ENCODE measurements at regions not wholly inside any gene's neighbourhood (a gene's known extent, or its start where the extent isn't known, plus 50 kb on each side); places are given as distances from the start of the nearest gene placed in this dataset.

DNA sequence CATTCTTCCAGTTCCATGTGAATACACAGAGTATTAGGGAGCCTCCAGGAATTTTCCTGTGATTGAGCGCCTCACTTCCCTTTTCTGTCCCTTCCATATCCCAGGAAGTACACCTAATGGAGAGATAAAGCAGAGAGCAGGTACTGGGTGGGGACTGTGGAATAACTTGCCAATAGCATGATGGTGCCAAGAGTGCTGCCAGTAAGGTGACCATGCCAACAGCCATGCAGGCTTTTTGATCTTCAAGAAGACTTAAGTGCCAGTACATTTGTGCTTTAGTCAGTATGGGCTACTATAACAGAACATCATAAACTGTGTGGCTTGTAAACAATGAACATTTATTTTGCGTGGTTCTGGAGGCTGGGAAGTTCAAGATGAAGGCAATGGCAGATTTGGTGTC is 160.2 kb upstream of the RIMS1 start:
- TF ChIP-seq CTCF (conservative IDR thresholded peaks at IDR 0.05; ENCODE audit: low read depth, low read length): no peak
- H3K4me3 ChIP-seq (ENCODE audit: low read length): no peak overlapping the region
- DNase-seq (ENCODE audit: low read depth): no peak

- no peak for DNase-seq (ENCODE audit: low read depth)
- H3K4me3 ChIP-seq (ENCODE audit: low read length): no peak overlapping the region
- TF ChIP-seq CTCF (conservative IDR thresholded peaks at IDR 0.05; ENCODE audit: low read depth, low read length): no peak
Observed at GRCh38 chr6:71727632-71728294, 158.6 kb upstream of the RIMS1 start.

DNA sequence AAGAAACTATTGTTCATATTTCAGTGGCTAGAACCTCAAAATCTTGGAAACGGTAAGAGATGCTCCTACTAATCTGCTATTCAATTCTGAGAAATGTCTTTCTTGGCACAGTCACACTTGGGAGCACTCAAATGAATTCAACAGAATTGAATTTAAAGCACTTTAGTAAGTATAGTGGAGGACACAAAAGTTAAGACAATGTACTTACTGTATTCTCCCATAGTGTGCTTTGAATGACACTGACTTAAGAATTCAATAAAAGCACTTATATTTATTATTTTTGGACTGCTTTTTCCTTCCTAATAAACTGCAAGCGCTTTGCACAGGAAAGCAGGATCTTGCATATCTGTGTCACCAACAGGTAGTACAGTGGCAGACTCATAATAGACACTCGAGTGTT is 156.1 kb upstream of the RIMS1 start:
- H3K4me3 ChIP-seq (ENCODE audit: low read length): no peak overlapping the region

GRCh38 chr6:71733970-71734899 is 152.1 kb upstream of the RIMS1 start:
- H3K4me3 ChIP-seq (ENCODE audit: low read length): no peak overlapping the region
- no peak for TF ChIP-seq CTCF (conservative IDR thresholded peaks at IDR 0.05; ENCODE audit: low read depth, low read length)
- DNase-seq (ENCODE audit: low read depth): no peak

More for the DNA sequence above, 156.1 kb upstream of the RIMS1 start:
- TF ChIP-seq CTCF (conservative IDR thresholded peaks at IDR 0.05; ENCODE audit: low read depth, low read length): no peak
- DNase-seq (ENCODE audit: low read depth): no peak

- no peak overlapping the region for H3K4me3 ChIP-seq (ENCODE audit: low read length)
- no peak for TF ChIP-seq CTCF (conservative IDR thresholded peaks at IDR 0.05; ENCODE audit: low read depth, low read length)
- DNase-seq (ENCODE audit: low read depth): no peak
Observed at GRCh38 chr6:71737953-71738352, 148.4 kb upstream of the RIMS1 start.

GRCh38 chr6:71745525-71745924 is 140.8 kb upstream of the RIMS1 start:
- no peak overlapping the region for H3K4me3 ChIP-seq (ENCODE audit: low read length)
- DNase-seq (ENCODE audit: low read depth): no peak
- no peak for TF ChIP-seq CTCF (conservative IDR thresholded peaks at IDR 0.05; ENCODE audit: low read depth, low read length)

Data from retinal pigment epithelial cell (primary cell).